HepG2 (cell line): ENCODE measurements at regions not wholly inside any gene's neighbourhood (a gene's known extent, or its start where the extent isn't known, plus 50 kb on each side); places are given as distances from the start of the nearest gene placed in this dataset.

Experiments
- ATAC-seq: fragments of 200-7000 bp; cut with Tn5 transposase; 3 replicates; pipeline ENCODE4 v1.9.1; 2020; ENCODE audit warnings: mild to moderate bottlenecking, moderate library complexity
- BruUV-seq: library from RNA; stranded (reverse); fragments of 400-500 nt; replicated peaks from 2 replicates; lab custom pipeline; 2021; lab: Mats Ljungman, UMichigan
- CTCF ChIA-PET: fragments of 300-600 bp; formaldehyde crosslinking; extraction: SDS; loops from one replicate; lab custom pipeline; 2021; ENCODE audit warnings: low total read pairs, inconsistent platforms, low intra/inter-chr PET ratio; lab: Yijun Ruan, JAX
- POLR2A ChIA-PET: fragments of 350-600 bp; sonication (Branson Sonifier 250); formaldehyde crosslinking; loops from one replicate; lab custom pipeline; 2020; ENCODE audit warnings: antibody characterized with exemption, inconsistent platforms; lab: Yijun Ruan, JAX
- DNase-seq: peaks from one replicate; pipeline ENCODE4 v3.0.0-alpha.2; 2015; ENCODE audit warnings: low spot score
- FAIRE-seq: peaks from 3 replicates; lab custom pipeline; 2011; peaks lifted over from hg19 to GRCh38; lab: Jason Lieb, UNC
- H2AFZ ChIP-seq: one replicate; pipeline ENCODE4 v1.6.1; 2011; ENCODE audit warnings: low read length, inconsistent platforms
- H3K27ac ChIP-seq: fragments of 300-600 bp; 3 replicates; pipeline ENCODE4 v1.8.0; 2011; ENCODE audit warnings: mixed run types, mild to moderate bottlenecking, mixed read lengths, low read length, inconsistent platforms; ENCODE audit not compliant: insufficient read depth; ENCODE audit errors: extremely low read length
- H3K27me3 ChIP-seq, 2 experiments: fragments of 200-600 bp in 1 of 2; 2 replicates in 1 of 2; 3 replicates in 1 of 2; pipeline versions ENCODE4 v1.6.0 to v1.8.0; 2011; ENCODE audit warnings: low read length in 2 of 2, mild to moderate bottlenecking in 2 of 2, moderate library complexity in 2 of 2, inconsistent platforms in 1 of 2; ENCODE audit not compliant: insufficient read depth in 2 of 2, control insufficient read depth in 1 of 2
- H3K36me3 ChIP-seq, 2 experiments: fragments of 200-600 bp in 1 of 2; replicated peaks in 1 of 2; 2 replicates in 1 of 2; 3 replicates in 1 of 2; pipeline versions ENCODE4 v1.5.1 to v1.8.0; 2011; ENCODE audit warnings: low read length in 2 of 2, inconsistent platforms in 1 of 2; ENCODE audit not compliant: insufficient read depth in 2 of 2, control insufficient read depth in 1 of 2
- H3K4me1 ChIP-seq: 2 replicates; pipeline ENCODE4 v1.5.1; 2012; ENCODE audit warnings: low read length, inconsistent platforms; ENCODE audit not compliant: insufficient read depth
- H3K4me2 ChIP-seq: 2 replicates; pipeline ENCODE4 v1.6.0; 2011; ENCODE audit warnings: low read depth, low read length, inconsistent platforms
- H3K4me3 ChIP-seq, 3 experiments: fragments of 200-600 bp in 1 of 3; sonication (generic), shearing (Covaris generic) in 1 of 3; replicated peaks in 1 of 3; 2 replicates each; pipeline ENCODE4 v1.5.1; 2011 to 2016; ENCODE audit warnings: low read length in 3 of 3, inconsistent platforms in 2 of 3, low read depth in 2 of 3, mild to moderate bottlenecking in 2 of 3, control low read depth in 1 of 3, mixed read lengths in 1 of 3; ENCODE audit not compliant: insufficient read depth in 1 of 3
- H3K79me2 ChIP-seq: one replicate; pipeline ENCODE4 v1.6.1; 2011; ENCODE audit warnings: low read length, inconsistent platforms; ENCODE audit not compliant: insufficient read depth
- H3K9ac ChIP-seq: 2 replicates; pipeline ENCODE4 v1.6.0; 2011; ENCODE audit warnings: mild to moderate bottlenecking, low read depth, low read length, inconsistent platforms; ENCODE audit not compliant: insufficient read depth
- H3K9me3 ChIP-seq: 2 replicates; pipeline ENCODE4 v1.5.1; 2012; ENCODE audit warnings: mild to moderate bottlenecking, low read length
- H4K20me1 ChIP-seq: 2 replicates; pipeline ENCODE4 v1.6.0; 2011; ENCODE audit warnings: inconsistent platforms, mild to moderate bottlenecking, low read length, moderate library complexity; ENCODE audit not compliant: insufficient read depth
- ATF3 ChIP-seq: sonication (generic); formaldehyde crosslinking; IDR thresholded peaks from 2 replicates; pipeline ENCODE4 v1.4.0; 2020; ENCODE audit warnings: missing genetic modification reagents
- BORCS8-MEF2B ChIP-seq: sonication (generic); formaldehyde crosslinking; IDR thresholded peaks from 2 replicates; pipeline ENCODE4 v1.8.0; 2022; ENCODE audit warnings: mild to moderate bottlenecking, missing genetic modification reagents
- CC2D1A ChIP-seq: sonication (generic); formaldehyde crosslinking; IDR thresholded peaks from 2 replicates; pipeline ENCODE4 v1.8.1; 2023; ENCODE audit warnings: mild to moderate bottlenecking, missing genetic modification reagents
- CREB1 ChIP-seq, 2 experiments: fragments of 450-650 bp in 1 of 2; IDR thresholded peaks; 2 replicates each; pipeline ENCODE4 v1.6.1; 2016 to 2017; ENCODE audit warnings: control low read depth in 1 of 2, mild to moderate bottlenecking in 1 of 2, missing compliant biosample characterization in 1 of 2, missing genetic modification characterization in 1 of 2
- ELF4 ChIP-seq: sonication (generic); formaldehyde crosslinking; IDR thresholded peaks from 2 replicates; pipeline ENCODE4 v1.5.0; 2020; ENCODE audit warnings: missing genetic modification reagents, mild to moderate bottlenecking, moderate library complexity, borderline replicate concordance
- MIER2 ChIP-seq: IDR thresholded peaks from 2 replicates; pipeline ENCODE4 v1.6.1; 2016; ENCODE audit warnings: missing biosample characterization, missing genetic modification reagents
- RBFOX2 ChIP-seq: fragments of 200-400 bp; formaldehyde crosslinking; IDR thresholded peaks from 2 replicates; pipeline ENCODE4 v1.6.1; 2017; ENCODE audit warnings: low read depth, mild to moderate bottlenecking, low read length
- SMC3 ChIP-seq: IDR thresholded peaks from 2 replicates; pipeline ENCODE4 v1.6.1; 2011; ENCODE audit warnings: low read length, improper control_type of control experiment
- TCF12 ChIP-seq, 2 experiments: fragments of 450-650 bp in 1 of 2; sonication (generic) in 1 of 2; formaldehyde crosslinking in 1 of 2; IDR thresholded peaks; 2 replicates each; pipeline versions ENCODE4 v1.6.1 to v1.8.0; 2017 to 2022; ENCODE audit warnings: antibody characterized with exemption in 1 of 2, mild to moderate bottlenecking in 1 of 2, missing genetic modification reagents in 1 of 2, moderate library complexity in 1 of 2
- U2AF2 ChIP-seq: fragments of 200-400 bp; formaldehyde crosslinking; IDR thresholded peaks from 2 replicates; pipeline ENCODE4 v1.6.1; 2017; ENCODE audit warnings: low read depth, mild to moderate bottlenecking, low read length
- XRCC5 ChIP-seq: fragments of 200-400 bp; formaldehyde crosslinking; optimal IDR thresholded peaks from 2 replicates; pipeline ENCODE3; 2017; ENCODE audit warnings: mild to moderate bottlenecking, low read length
- YY1 ChIP-seq: IDR thresholded peaks from 2 replicates; pipeline ENCODE4 v1.6.1; 2011; ENCODE audit warnings: low read length, low read depth, moderate library complexity, mild to moderate bottlenecking; ENCODE audit not compliant: insufficient read depth, insufficient replicate concordance
- ZBTB42 ChIP-seq: sonication (generic); formaldehyde crosslinking; IDR thresholded peaks from 2 replicates; pipeline ENCODE4 v1.5.0; 2020; ENCODE audit warnings: mild to moderate bottlenecking, missing genetic modification reagents
- ZNF230 ChIP-seq: sonication (generic); formaldehyde crosslinking; IDR thresholded peaks from 2 replicates; pipeline ENCODE4 v1.4.0; 2020; ENCODE audit warnings: mild to moderate bottlenecking, missing genetic modification reagents
- ZNF441 ChIP-seq: sonication (generic); formaldehyde crosslinking; IDR thresholded peaks from 2 replicates; pipeline ENCODE4 v1.7.0; 2021; ENCODE audit warnings: missing genetic modification reagents, borderline replicate concordance
- ZNF547 ChIP-seq: sonication (generic); formaldehyde crosslinking; IDR thresholded peaks from 2 replicates; pipeline ENCODE4 v1.5.1; 2020; ENCODE audit warnings: mild to moderate bottlenecking, missing genetic modification reagents
- ZNF558 ChIP-seq: sonication (generic); formaldehyde crosslinking; IDR thresholded peaks from 2 replicates; pipeline ENCODE4 v1.9.0; 2022; ENCODE audit warnings: mild to moderate bottlenecking, missing genetic modification reagents, borderline replicate concordance
- ZNF562 ChIP-seq: sonication (generic); formaldehyde crosslinking; IDR thresholded peaks from 2 replicates; pipeline ENCODE4 v1.8.0; 2022; ENCODE audit warnings: missing genetic modification reagents, borderline replicate concordance
- ZNF607 ChIP-seq: sonication (generic); formaldehyde crosslinking; IDR thresholded peaks from 2 replicates; pipeline ENCODE4 v1.5.1; 2020; ENCODE audit warnings: missing genetic modification reagents, mild to moderate bottlenecking, borderline replicate concordance
- WGBS: methylation state at CpG from one replicate; pipeline ENCODE4 v1.1.6; 2017; ENCODE audit warnings: low lambda C conversion rate; 5-methylcytosine and 5-hydroxymethylcytosine counted together
- in situ Hi-C: cut with HindIII; loops from 2 replicates; pipeline ENCODE4 v1.10.0; 2017; ENCODE audit warnings: low pct_unique_long_range_greater_than_20kb; ENCODE audit not compliant: extremely low pct_ligation_motif_present
- intact Hi-C: fragments of 100-400 bp; cut with micrococcal nuclease; formaldehyde crosslinking; loops from one replicate; pipeline ENCODE4 v1.10.0; 2022; ENCODE audit not compliant: unreplicated experiment
- TF ChIP-seq, protein P1 (sequence below), 2 experiments: fragments of 450-650 bp in 1 of 2; sonication (generic) in 1 of 2; formaldehyde crosslinking; IDR thresholded peaks; 2 replicates each; pipeline versions ENCODE4 v1.5.0 to v1.8.0; 2020 to 2022; ENCODE audit warnings: mild to moderate bottlenecking in 1 of 2, missing genetic modification reagents in 1 of 2

DNA sequence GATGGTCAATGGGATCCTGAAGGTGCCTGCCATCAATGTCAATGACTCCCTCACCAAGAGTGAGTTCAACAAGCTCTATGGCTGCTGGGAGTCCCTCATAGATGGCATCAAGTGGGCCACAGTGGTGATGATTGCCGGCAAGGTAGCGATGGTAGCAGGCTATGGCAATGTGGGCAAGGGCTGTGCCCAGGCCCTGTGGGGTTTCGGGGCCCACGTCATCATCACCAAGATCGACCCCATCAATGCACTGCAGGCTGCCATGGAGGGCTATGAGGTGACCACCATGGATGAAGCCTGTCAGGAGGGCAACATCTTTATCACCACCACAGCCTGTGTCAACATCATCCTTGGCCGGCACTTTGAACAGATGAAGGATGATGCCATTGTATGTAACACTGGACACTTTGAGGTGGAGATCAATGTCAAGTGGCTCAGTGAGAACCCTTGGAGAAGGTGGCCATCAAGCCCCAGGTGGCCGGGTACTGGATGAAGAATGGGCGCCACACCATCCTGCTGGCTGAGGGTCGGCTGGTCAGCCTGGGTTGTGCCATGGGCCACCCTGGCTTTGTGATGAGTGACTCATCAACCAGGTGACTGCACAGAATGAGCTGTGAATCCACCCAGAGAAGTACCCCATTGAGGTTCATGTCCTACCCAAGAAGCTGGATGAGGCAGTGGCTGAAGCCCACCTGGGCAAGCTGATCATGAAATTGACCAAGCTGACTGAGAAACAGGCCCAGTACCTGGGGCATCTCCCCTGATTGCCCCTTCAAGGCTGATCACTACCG lies 63.0 kb upstream of the ANTXRL start:
- no peak overlapping the region for H2AFZ ChIP-seq
- POLR2A ChIA-PET, result no interaction called here
- in situ Hi-C loops, result no loop called here

DNA sequence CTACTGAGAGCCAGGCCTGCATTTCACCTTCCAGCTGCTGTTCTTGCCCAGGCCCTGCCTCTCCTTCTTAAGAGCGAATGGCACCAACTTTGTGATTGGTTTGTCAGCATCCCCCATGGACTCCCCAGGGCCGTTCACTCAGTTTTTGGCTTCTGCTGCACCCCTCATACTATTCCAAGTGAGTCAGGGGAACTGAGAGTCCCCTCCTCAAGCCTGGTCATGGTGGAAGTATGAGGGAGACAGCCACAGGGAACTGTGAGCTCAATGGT lies 62.4 kb upstream of the ANTXRL start:
- no peak overlapping the region for H3K27ac ChIP-seq
- ATAC-seq, result no peak
- WGBS, result 56% methylated on average over 2 of the region's 2 CpGs

More for the DNA sequence above, 63.0 kb upstream of the ANTXRL start:
- Histone ChIP-seq H3K27me3 (peaks cover 0 to 24% of the 10 kb centered on the region in 2 experiments; a peak in 2 of 5 replicates), H3K4me2 (no peak overlapping the region), H3K36me3 (no peaks in the 10 kb centered on the region), H3K4me1 (peaks cover 32% of the 10 kb centered on the region), H3K27ac (no peak overlapping the region), H3K4me3 (no peak overlapping the region), H3K79me2 (no peaks in the 10 kb centered on the region)
- intact Hi-C loops, result loop anchor here (10.0 kb wide), 1 partner anchor 199 kb away; no protein-coding TSS in a partner anchor
- CTCF ChIA-PET, result no interaction called here
- DNase-seq, result no peak
- BruUV-seq, result no TSS peak
- 0% methylated on average over 1 of the region's 10 CpGs for WGBS
- no peak for TF ChIP-seq ZNF547 (CRISPR knock-in tag)
- no peak for TF ChIP-seq ZNF558 (CRISPR knock-in tag)
- no peak for TF ChIP-seq U2AF2
- peak; percentile 57; the same call in 1 of the 2 replicates for TF ChIP-seq CREB1 (IDR thresholded peaks at IDR 0.05)
- no peak for TF ChIP-seq CREB1 (CRISPR knock-in tag; IDR thresholded peaks at IDR 0.05)
- no peak for TF ChIP-seq ELF4 (CRISPR knock-in tag)
- TF ChIP-seq, all 625 proteins: peak for 1
- Histone ChIP-seq H3K9me3 (no peaks in the 10 kb centered on the region), H3K9ac (no peak overlapping the region), H4K20me1 (no peaks in the 10 kb centered on the region)
- FAIRE-seq, result no peak
- ATAC-seq, result no peak

More for the DNA sequence above, 62.4 kb upstream of the ANTXRL start:
- H3K4me3 ChIP-seq, result no peak overlapping the region
- no peaks in the 10 kb centered on the region for H3K9me3 ChIP-seq
- in situ Hi-C loops, result no loop called here
- H3K4me1 ChIP-seq, result peaks cover 37% of the 10 kb centered on the region
- H3K36me3 ChIP-seq, result no peaks in the 10 kb centered on the region
- no peak for FAIRE-seq
- DNase-seq, result no peak
- H2AFZ ChIP-seq, result no peak overlapping the region
- no peak overlapping the region for H3K4me2 ChIP-seq
- POLR2A ChIA-PET, result no interaction called here
- no peak overlapping the region for H3K9ac ChIP-seq
- H4K20me1 ChIP-seq, result no peaks in the 10 kb centered on the region
- BruUV-seq, result no TSS peak
- H3K27me3 ChIP-seq, result peaks cover 0 to 24% of the 10 kb centered on the region in 2 experiments; a peak in 2 of 5 replicates
- TF ChIP-seq ZNF607 (no peak), RBFOX2 (no peak), TCF12 (IDR thresholded peaks at IDR 0.05) (no peak), TCF12 (CRISPR knock-in tag; IDR thresholded peaks at IDR 0.05) (no peak), ATF3 (CRISPR knock-in tag) (no peak), MIER2 (no peak), XRCC5 (no peak), CC2D1A (CRISPR knock-in tag) (no peak), ZNF230 (CRISPR knock-in tag) (no peak), ZNF562 (CRISPR knock-in tag) (no peak), ZNF441 (no peak), SMC3 (no peak), YY1 (no peak), ZBTB42 (CRISPR knock-in tag) (no peak), BORCS8-MEF2B (CRISPR knock-in tag) (no peak)
- TF ChIP-seq, protein P1, sequence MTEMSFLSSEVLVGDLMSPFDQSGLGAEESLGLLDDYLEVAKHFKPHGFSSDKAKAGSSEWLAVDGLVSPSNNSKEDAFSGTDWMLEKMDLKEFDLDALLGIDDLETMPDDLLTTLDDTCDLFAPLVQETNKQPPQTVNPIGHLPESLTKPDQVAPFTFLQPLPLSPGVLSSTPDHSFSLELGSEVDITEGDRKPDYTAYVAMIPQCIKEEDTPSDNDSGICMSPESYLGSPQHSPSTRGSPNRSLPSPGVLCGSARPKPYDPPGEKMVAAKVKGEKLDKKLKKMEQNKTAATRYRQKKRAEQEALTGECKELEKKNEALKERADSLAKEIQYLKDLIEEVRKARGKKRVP (CRISPR knock-in tag; IDR thresholded peaks at IDR 0.05), result no peak
- H3K79me2 ChIP-seq, result no peaks in the 10 kb centered on the region
- CTCF ChIA-PET, result no interaction called here
- intact Hi-C loops, result loop anchor here (10.0 kb wide), 1 partner anchor 200 kb away; no protein-coding TSS in a partner anchor
